Common myeloid progenitor, CD34-positive (primary cell): ENCODE measurements at regions not wholly inside any gene's neighbourhood (a gene's known extent, or its start where the extent isn't known, plus 50 kb on each side); places are given as distances from the start of the nearest gene placed in this dataset.
"Not testable (repeated sequence)": the region's sequence is repeated elsewhere in the genome, so short reads cannot be mapped to it uniquely, and the experiment has no call there.

ENCODE experiments used
- CTCF ChIA-PET: fragments of 350-600 bp; sonication (Branson Sonifier 250); formaldehyde crosslinking; loops from one replicate; lab custom pipeline; 2021; ENCODE audit warnings: antibody characterized with exemption; lab: Charles Lee
- POLR2A ChIA-PET: fragments of 350-600 bp; sonication (Branson Sonifier 250); formaldehyde crosslinking; loops from one replicate; lab custom pipeline; 2021; ENCODE audit warnings: antibody characterized with exemption; lab: Charles Lee
- DNase-seq, 3 donors: peaks; one replicate each; pipeline versions ENCODE4 v3.0.0 to v3.0.0-alpha.2; 2013
- H3K27ac ChIP-seq, 2 experiments: 1 replicate in 1 of 2; 2 replicates in 1 of 2; pipeline ENCODE4 v1.7.0; 2013; ENCODE audit warnings: inconsistent platforms in 2 of 2, low read length in 2 of 2, mild to moderate bottlenecking in 2 of 2, low read depth in 1 of 2, moderate library complexity in 1 of 2; ENCODE audit not compliant: severe bottlenecking in 2 of 2, insufficient read depth in 1 of 2, poor library complexity in 1 of 2
- H3K27me3 ChIP-seq, 5 experiments: replicated peaks in 2 of 5; 1 replicate in 3 of 5; 2 replicates in 2 of 5; pipeline versions ENCODE4 v1.6.1 to v1.7.0; 2013; ENCODE audit warnings: low read length in 4 of 5, mild to moderate bottlenecking in 2 of 5, moderate library complexity in 2 of 5, inconsistent platforms in 1 of 5; ENCODE audit not compliant: insufficient read depth in 5 of 5, control insufficient read depth in 4 of 5
- H3K36me3 ChIP-seq, 4 experiments: 1 replicate in 2 of 4; 2 replicates in 2 of 4; pipeline versions ENCODE4 v1.6.1 to v1.7.0; 2013; ENCODE audit warnings: low read length in 3 of 4, control low read depth in 1 of 4, mild to moderate bottlenecking in 1 of 4; ENCODE audit not compliant: control insufficient read depth in 4 of 4, insufficient read depth in 4 of 4
- H3K4me1 ChIP-seq, 4 experiments: 1 replicate in 3 of 4; 2 replicates in 1 of 4; pipeline versions ENCODE4 v1.6.1 to v1.7.1; 2013; ENCODE audit warnings: low read length in 3 of 4, mild to moderate bottlenecking in 3 of 4, control low read depth in 1 of 4, inconsistent platforms in 1 of 4, moderate library complexity in 1 of 4; ENCODE audit not compliant: control insufficient read depth in 4 of 4, insufficient read depth in 4 of 4; ENCODE audit errors: control extremely low read depth in 1 of 4
- H3K4me3 ChIP-seq, 7 experiments: 1 replicate in 4 of 7; 2 replicates in 3 of 7; pipeline versions ENCODE4 v1.5.1 to v1.7.0; 2013; ENCODE audit warnings: mild to moderate bottlenecking in 7 of 7, low read length in 6 of 7, moderate library complexity in 6 of 7, inconsistent platforms in 2 of 7, low read depth in 2 of 7, control low read depth in 1 of 7; ENCODE audit not compliant: insufficient read depth in 4 of 7, control insufficient read depth in 1 of 7; ENCODE audit errors: extremely low read depth in 1 of 7
- H3K9me3 ChIP-seq, 5 experiments: 1 replicate in 4 of 5; 2 replicates in 1 of 5; pipeline versions ENCODE4 v1.6.1 to v1.7.1; 2013; ENCODE audit warnings: low read length in 4 of 5, mild to moderate bottlenecking in 2 of 5, inconsistent platforms in 1 of 5, low read depth in 1 of 5, moderate library complexity in 1 of 5; ENCODE audit not compliant: control insufficient read depth in 4 of 5, insufficient read depth in 2 of 5; ENCODE audit errors: control extremely low read depth in 1 of 5
- WGBS: methylation state at CpG from one replicate; pipeline ENCODE4 v1.1.5; 2013; ENCODE audit not compliant: insufficient coverage; 5-methylcytosine and 5-hydroxymethylcytosine counted together

DNA sequence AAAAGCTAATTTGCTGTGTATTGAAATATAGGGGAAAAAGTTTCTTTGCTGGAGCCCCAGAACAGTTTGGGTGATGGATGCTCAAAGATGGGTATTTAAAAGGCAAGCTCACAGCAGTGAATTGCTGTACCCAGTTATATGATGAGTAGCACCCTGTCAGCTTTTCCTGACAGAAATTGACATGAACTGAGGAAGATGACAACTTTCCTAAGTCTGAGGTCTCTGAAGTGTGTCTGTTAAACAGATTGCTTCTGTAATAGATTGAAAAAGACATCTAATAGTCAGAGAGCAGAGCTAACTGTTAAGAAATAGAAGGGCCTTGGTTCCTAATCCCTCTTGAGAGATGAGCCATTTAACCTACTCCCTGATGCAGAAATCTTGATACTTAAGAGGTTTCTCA is 1278.0 kb upstream of the ALCAM start:
- ChIA-PET POLR2A (no interaction called here), CTCF (no interaction called here)
- Histone ChIP-seq H3K36me3 (no peaks in the 10 kb centered on the region), H3K4me3 (no peak overlapping the region), H3K9me3 (peaks cover 0 to 3% (median 0%) of the 10 kb centered on the region in 5 experiments), H3K4me1 (no peaks in the 10 kb centered on the region), H3K27me3 (no peaks in the 10 kb centered on the region), H3K27ac (no peak overlapping the region)
- no peak for DNase-seq

- H3K4me3 ChIP-seq, CTCF ChIA-PET, POLR2A ChIA-PET, H3K27me3 ChIP-seq, H3K36me3 ChIP-seq, H3K27ac ChIP-seq, DNase-seq, H3K9me3 ChIP-seq, H3K4me1 ChIP-seq: not testable (repeated sequence)
- 86% methylated on average over 1 of the region's 3 CpGs for WGBS
Observed at GRCh38 chr3:104089987-104090386, 1276.7 kb upstream of the ALCAM start.

DNA sequence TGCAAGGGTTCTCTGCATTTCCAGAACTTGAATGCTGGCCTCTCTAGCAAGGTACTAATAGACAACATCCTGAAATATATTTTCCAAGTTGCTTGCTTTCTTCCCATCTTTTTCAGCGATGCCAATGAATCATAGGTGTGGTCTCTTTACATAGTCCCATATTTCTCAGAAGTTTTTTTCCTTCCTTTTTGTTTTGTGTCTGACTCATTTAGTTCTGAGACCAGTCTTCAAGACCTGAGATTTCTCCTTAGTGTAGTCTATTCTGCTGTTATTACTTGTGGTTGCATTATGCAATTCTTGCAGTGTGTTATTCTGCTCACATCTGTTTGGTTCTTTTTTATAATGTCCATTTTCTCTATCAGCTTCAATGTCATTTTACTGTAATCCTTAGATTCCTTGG is 1265.0 kb upstream of the ALCAM start:
- WGBS, result 88% methylated on average over 1 of the region's 1 CpG
- Histone ChIP-seq H3K36me3 (no peaks in the 10 kb centered on the region), H3K4me3 (no peak overlapping the region), H3K27ac (no peak overlapping the region), H3K4me1 (no peaks in the 10 kb centered on the region), H3K27me3 (no peaks in the 10 kb centered on the region), H3K9me3 (no peaks in the 10 kb centered on the region)
- ChIA-PET POLR2A (no interaction called here), CTCF (interaction anchor here (0.7 to 1.7 kb wide), 4 partner anchors 10 to 1416 kb away, joined by 3 to 6 read pairs (median 4); no protein-coding TSS in a partner anchor)
- no peak for DNase-seq

- H3K27ac ChIP-seq, result no peak overlapping the region
- H3K4me1 ChIP-seq, result no peaks in the 10 kb centered on the region
- 0% methylated on average over 1 of the region's 3 CpGs for WGBS
- peak; percentile 16 to 46 (median 34) for DNase-seq
- CTCF ChIA-PET, result interaction anchor here (0.7 to 1.7 kb wide), 6 partner anchors 9 to 1415 kb away, joined by 3 to 6 read pairs (median 4); no protein-coding TSS in a partner anchor
- H3K27me3 ChIP-seq, result no peaks in the 10 kb centered on the region
- POLR2A ChIA-PET, result no interaction called here
- H3K4me3 ChIP-seq, result no peak overlapping the region
- no peaks in the 10 kb centered on the region for H3K36me3 ChIP-seq
- no peaks in the 10 kb centered on the region for H3K9me3 ChIP-seq
Observed at GRCh38 chr3:104102386-104102785, 1264.3 kb upstream of the ALCAM start.

DNA sequence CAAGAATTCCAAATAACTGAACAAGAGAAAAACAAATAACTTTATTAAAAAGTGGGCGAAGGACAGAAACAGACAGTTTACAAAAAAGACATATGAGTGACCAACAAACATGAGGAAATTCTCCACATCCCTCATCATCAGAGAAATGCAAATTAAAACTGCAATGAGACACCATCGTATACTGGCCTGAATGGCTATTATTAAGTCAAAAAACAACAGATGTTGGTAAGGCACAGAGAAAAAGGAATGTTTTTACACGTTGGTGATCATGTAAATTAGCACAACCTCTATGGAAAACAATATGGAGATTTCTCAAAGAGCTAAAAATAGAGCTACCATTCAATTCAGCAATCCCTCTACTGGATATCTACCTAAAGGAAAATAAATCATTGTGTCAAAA is 1260.4 kb upstream of the ALCAM start:
- CTCF ChIA-PET, result interaction anchor here (0.5 kb wide), 1 partner anchor 469 kb away, joined by 3 read pairs; no protein-coding TSS in a partner anchor
- WGBS, result no CpG with 5 or more reads among the region's 3 CpGs

GRCh38 chr3:104108522-104108921 is 1258.2 kb upstream of the ALCAM start:
- H3K27me3 ChIP-seq, result no peaks in the 10 kb centered on the region
- H3K4me3 ChIP-seq, result no peak overlapping the region
- no peaks in the 10 kb centered on the region for H3K4me1 ChIP-seq
- no CpG with 5 or more reads among the region's 2 CpGs for WGBS
- DNase-seq, result no peak
- no peaks in the 10 kb centered on the region for H3K36me3 ChIP-seq
- H3K27ac ChIP-seq, result no peak overlapping the region
- CTCF ChIA-PET, result interaction anchor here (0.6 kb wide), 2 partner anchors 184 to 352 kb away, joined by 3 read pairs; no protein-coding TSS in a partner anchor
- no peaks in the 10 kb centered on the region for H3K9me3 ChIP-seq
- POLR2A ChIA-PET, result no interaction called here

More for the DNA sequence above, 1260.4 kb upstream of the ALCAM start:
- no peak overlapping the region for H3K27ac ChIP-seq
- H3K9me3 ChIP-seq, result no peaks in the 10 kb centered on the region
- no peaks in the 10 kb centered on the region for H3K27me3 ChIP-seq
- POLR2A ChIA-PET, result no interaction called here
- no peak overlapping the region for H3K4me3 ChIP-seq
- no peaks in the 10 kb centered on the region for H3K36me3 ChIP-seq
- H3K4me1 ChIP-seq, result no peaks in the 10 kb centered on the region
- DNase-seq, result no peak

GRCh38 chr3:104126463-104126862 is 1240.2 kb upstream of the ALCAM start:
- DNase-seq, result no peak
- WGBS, result 98% methylated on average over 4 of the region's 4 CpGs
- POLR2A ChIA-PET, result no interaction called here
- Histone ChIP-seq H3K9me3 (no peaks in the 10 kb centered on the region), H3K27me3 (no peaks in the 10 kb centered on the region), H3K4me1 (no peaks in the 10 kb centered on the region), H3K27ac (no peak overlapping the region), H3K4me3 (no peak overlapping the region), H3K36me3 (no peaks in the 10 kb centered on the region)
- CTCF ChIA-PET, result no interaction called here
